ENCODE measurements at regions not wholly inside any gene's neighbourhood (a gene's known extent, or its start where the extent isn't known, plus 50 kb on each side); places are given as distances from the start of the nearest gene placed in this dataset.

DNA sequence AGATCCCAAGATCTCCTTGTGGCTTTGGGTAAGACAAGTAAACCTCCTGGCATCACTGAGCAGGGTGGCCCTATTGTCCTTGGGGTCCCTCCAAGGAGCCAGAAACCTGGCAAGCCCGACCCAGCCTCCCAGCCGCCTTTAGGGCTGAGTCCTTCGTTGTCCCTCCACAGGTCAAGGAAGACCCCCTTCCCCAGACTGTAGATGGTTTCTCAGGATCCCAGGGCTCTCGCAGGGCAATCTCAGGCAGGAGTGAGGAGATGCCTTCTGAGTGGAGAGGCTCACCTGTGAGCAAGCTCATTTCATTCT lies 71.6 kb upstream of the CSF3R start:
- Histone ChIP-seq H3K36me3 (replicated peaks in 1 of 2; ENCODE audit: control extremely low read depth in 1 of 2, control insufficient read depth in 1 of 2, extremely low read depth in 1 of 2, insufficient read depth in 2 of 2, low read length in 1 of 2) (no peaks in the 10 kb centered on the region), H4K20me1 (ENCODE audit: control insufficient read depth, insufficient read depth, low read length, poor library complexity, severe bottlenecking) (no peaks in the 10 kb centered on the region), H3K27ac (ENCODE audit: low read length in 2 of 2) (no peak overlapping the region), H3K27me3 (replicated peaks in 1 of 4; ENCODE audit: control extremely low read depth in 1 of 4, control insufficient read depth in 3 of 4, insufficient read depth in 4 of 4, low read length in 3 of 4) (peaks cover 0 to 30% (median 17%) of the 10 kb centered on the region in 4 experiments), H3K79me2 (ENCODE audit: control insufficient read depth, insufficient read depth, low read length) (no peaks in the 10 kb centered on the region), H3K4me2 (replicated peaks; ENCODE audit: low read depth, low read length, poor library complexity, severe bottlenecking) (no peak overlapping the region), H3K4me1 (ENCODE audit: control insufficient read depth in 2 of 2, insufficient read depth in 2 of 2, low read length in 2 of 2) (no peaks in the 10 kb centered on the region), H3K9me3 (ENCODE audit: control extremely low read depth in 1 of 3, control insufficient read depth in 2 of 3, insufficient read depth in 1 of 3, low read length in 2 of 3) (no peaks in the 10 kb centered on the region), H2AFZ (ENCODE audit: insufficient read depth, low read depth, low read length, poor library complexity, severe bottlenecking) (no peak overlapping the region), H3K4me3 (ENCODE audit: control extremely low read depth in 1 of 5, extremely low read depth in 1 of 5, insufficient read depth in 1 of 5, low read depth in 2 of 5, low read length in 4 of 5) (no peak overlapping the region), H3K9ac (ENCODE audit: low read length) (no peak overlapping the region)
- Mint-ChIP-seq H3K27ac (no peak overlapping the region), H3K9me3 (ENCODE audit: insufficient read depth) (no peaks in the 10 kb centered on the region), H3K27me3 (peaks cover 34% of the 10 kb centered on the region), H3K4me1 (peaks cover 10% of the 10 kb centered on the region), H3K4me3 (no peak overlapping the region)
- POLR2A ChIA-PET, result no interaction called here
- CTCF ChIA-PET, result interaction anchor here (1.2 to 3.1 kb wide), 2 partner anchors 877 to 880 kb away, joined by 5 to 11 read pairs; no protein-coding TSS in a partner anchor
- ATAC-seq (ENCODE audit: low read depth) (no peak), DNase-seq (no peak)
- 92% methylated on average over 2 of the region's 4 CpGs for WGBS (ENCODE audit: insufficient coverage)
- intact Hi-C loops (cut with micrococcal nuclease), result no loop called here
- TF ChIP-seq, protein P1, sequence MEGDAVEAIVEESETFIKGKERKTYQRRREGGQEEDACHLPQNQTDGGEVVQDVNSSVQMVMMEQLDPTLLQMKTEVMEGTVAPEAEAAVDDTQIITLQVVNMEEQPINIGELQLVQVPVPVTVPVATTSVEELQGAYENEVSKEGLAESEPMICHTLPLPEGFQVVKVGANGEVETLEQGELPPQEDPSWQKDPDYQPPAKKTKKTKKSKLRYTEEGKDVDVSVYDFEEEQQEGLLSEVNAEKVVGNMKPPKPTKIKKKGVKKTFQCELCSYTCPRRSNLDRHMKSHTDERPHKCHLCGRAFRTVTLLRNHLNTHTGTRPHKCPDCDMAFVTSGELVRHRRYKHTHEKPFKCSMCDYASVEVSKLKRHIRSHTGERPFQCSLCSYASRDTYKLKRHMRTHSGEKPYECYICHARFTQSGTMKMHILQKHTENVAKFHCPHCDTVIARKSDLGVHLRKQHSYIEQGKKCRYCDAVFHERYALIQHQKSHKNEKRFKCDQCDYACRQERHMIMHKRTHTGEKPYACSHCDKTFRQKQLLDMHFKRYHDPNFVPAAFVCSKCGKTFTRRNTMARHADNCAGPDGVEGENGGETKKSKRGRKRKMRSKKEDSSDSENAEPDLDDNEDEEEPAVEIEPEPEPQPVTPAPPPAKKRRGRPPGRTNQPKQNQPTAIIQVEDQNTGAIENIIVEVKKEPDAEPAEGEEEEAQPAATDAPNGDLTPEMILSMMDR (IDR thresholded peaks at IDR 0.05), result no peak
- TF ChIP-seq EZH2 (IDR thresholded peaks at IDR 0.05; ENCODE audit: borderline replicate concordance, insufficient read depth, low read depth, low read length, poor library complexity, severe bottlenecking), result no peak

DNA sequence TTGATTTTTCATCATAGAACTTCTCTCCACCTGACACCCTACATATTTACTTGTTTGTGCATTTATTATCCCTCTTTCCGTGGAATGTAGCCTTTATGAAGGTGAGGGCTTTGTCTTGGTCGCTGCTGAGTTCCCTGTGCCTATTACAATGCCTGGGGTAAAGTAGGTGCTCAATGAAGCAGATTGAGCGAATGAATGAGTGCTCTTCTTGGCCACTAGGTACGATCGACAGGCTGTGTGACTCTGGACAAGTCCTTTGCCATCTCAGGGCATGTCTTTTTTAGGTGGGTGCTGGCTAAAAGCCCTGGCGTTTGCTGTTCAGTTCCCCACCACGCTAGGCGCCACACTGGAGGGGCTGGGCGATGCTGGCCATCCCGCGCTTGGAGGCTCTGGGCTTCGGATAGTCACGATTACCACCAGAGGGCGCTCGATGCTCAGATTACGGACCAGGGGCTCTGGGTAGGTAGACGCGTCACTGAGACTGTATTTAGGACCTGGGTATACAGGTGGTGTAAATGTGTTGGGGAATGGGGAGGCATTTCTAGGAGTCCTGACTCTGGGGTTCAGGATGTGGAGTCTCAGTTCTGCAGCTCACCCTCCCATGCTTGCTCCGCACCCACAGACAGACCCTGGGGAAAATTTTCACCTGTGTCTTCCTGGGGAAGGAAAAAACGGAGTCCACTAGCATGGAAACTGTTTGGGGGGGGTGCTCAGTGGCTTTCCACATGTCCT lies 71.0 kb upstream of the CSF3R start:
- no peak overlapping the region for H3K4me3 Mint-ChIP-seq
- Histone ChIP-seq H3K4me3 (ENCODE audit: control extremely low read depth in 1 of 5, extremely low read depth in 1 of 5, insufficient read depth in 1 of 5, low read depth in 2 of 5, low read length in 4 of 5) (no peak overlapping the region), H3K79me2 (ENCODE audit: control insufficient read depth, insufficient read depth, low read length) (no peaks in the 10 kb centered on the region), H3K36me3 (replicated peaks in 1 of 2; ENCODE audit: control extremely low read depth in 1 of 2, control insufficient read depth in 1 of 2, extremely low read depth in 1 of 2, insufficient read depth in 2 of 2, low read length in 1 of 2) (no peaks in the 10 kb centered on the region), H3K4me2 (replicated peaks; ENCODE audit: low read depth, low read length, poor library complexity, severe bottlenecking) (no peak overlapping the region), H3K27ac (ENCODE audit: low read length in 2 of 2) (no peak overlapping the region), H3K9me3 (ENCODE audit: control extremely low read depth in 1 of 3, control insufficient read depth in 2 of 3, insufficient read depth in 1 of 3, low read length in 2 of 3) (no peaks in the 10 kb centered on the region), H2AFZ (ENCODE audit: insufficient read depth, low read depth, low read length, poor library complexity, severe bottlenecking) (no peak overlapping the region), H3K9ac (ENCODE audit: low read length) (no peak overlapping the region), H4K20me1 (ENCODE audit: control insufficient read depth, insufficient read depth, low read length, poor library complexity, severe bottlenecking) (no peaks in the 10 kb centered on the region), H3K4me1 (ENCODE audit: control insufficient read depth in 2 of 2, insufficient read depth in 2 of 2, low read length in 2 of 2) (no peaks in the 10 kb centered on the region), H3K27me3 (replicated peaks in 1 of 4; ENCODE audit: control extremely low read depth in 1 of 4, control insufficient read depth in 3 of 4, insufficient read depth in 4 of 4, low read length in 3 of 4) (peaks cover 0 to 30% (median 17%) of the 10 kb centered on the region in 4 experiments)
- ATAC-seq (ENCODE audit: low read depth), result peak; percentile 61
- 21% methylated on average over 19 of the region's 20 CpGs for WGBS (ENCODE audit: insufficient coverage)
- ChIA-PET POLR2A (no interaction called here), CTCF (interaction anchor here (1.2 kb wide), 1 partner anchor 878 kb away, joined by 5 read pairs; no protein-coding TSS in a partner anchor)
- peaks cover 11% of the 10 kb centered on the region for H3K4me1 Mint-ChIP-seq
- TF ChIP-seq, protein P1 (IDR thresholded peaks at IDR 0.05), result peak; percentile 74
- TF ChIP-seq EZH2 (IDR thresholded peaks at IDR 0.05; ENCODE audit: borderline replicate concordance, insufficient read depth, low read depth, low read length, poor library complexity, severe bottlenecking), result no peak
- peak; percentile 73 for DNase-seq
- intact Hi-C loops (cut with micrococcal nuclease), result loop anchor here (1.0 kb wide), 1 partner anchor 881 kb away; no protein-coding TSS in a partner anchor
- H3K27ac Mint-ChIP-seq, result no peak overlapping the region
- H3K27me3 Mint-ChIP-seq, result peaks cover 34% of the 10 kb centered on the region
- H3K9me3 Mint-ChIP-seq (ENCODE audit: insufficient read depth), result no peaks in the 10 kb centered on the region

Measured in B cell (primary cell).